GM18507 (cell line): ENCODE measurements at regions not wholly inside any gene's neighbourhood (a gene's known extent, or its start where the extent isn't known, plus 50 kb on each side); places are given as distances from the start of the nearest gene placed in this dataset.

Source experiments
- DNase-seq: peaks from one replicate; pipeline ENCODE4 v3.0.0; 2011; ENCODE audit warnings: low read depth; ENCODE audit not compliant: insufficient read length; ENCODE audit errors: extremely low spot score
- FAIRE-seq: peaks from 2 replicates; lab custom pipeline; 2011; peaks lifted over from hg19 to GRCh38; lab: Jason Lieb, UNC

- FAIRE-seq (no peak), DNase-seq (no peak)
Observed at GRCh38 chr18:37986665-37987064, 421.1 kb upstream of the CELF4 start.

GRCh38 chr18:37985126-37985525 is 419.5 kb upstream of the CELF4 start:
- no peak for DNase-seq
- FAIRE-seq, result no peak

GRCh38 chr18:37980556-37980955 is 415.0 kb upstream of the CELF4 start:
- no peak for DNase-seq
- FAIRE-seq, result no peak

DNA sequence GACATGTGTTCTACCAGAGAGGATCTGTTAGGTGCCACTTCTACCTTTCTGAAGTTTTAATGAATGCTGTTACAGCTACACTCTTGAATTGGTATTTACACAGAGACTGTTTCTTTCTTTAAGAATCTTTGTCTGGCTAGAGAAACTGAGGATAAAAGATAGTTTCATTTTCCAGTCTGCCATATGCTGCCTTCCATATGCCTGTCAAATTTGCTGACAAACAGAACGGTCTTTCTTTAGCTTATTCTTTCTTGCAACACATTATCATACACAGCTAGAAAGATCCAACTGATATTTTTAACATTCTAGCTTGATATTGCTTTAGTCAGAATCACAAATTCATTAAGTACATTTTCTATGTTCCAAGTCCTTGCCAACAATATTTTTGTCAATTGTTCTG is 409.8 kb upstream of the CELF4 start:
- DNase-seq (no peak), FAIRE-seq (no peak)

DNA sequence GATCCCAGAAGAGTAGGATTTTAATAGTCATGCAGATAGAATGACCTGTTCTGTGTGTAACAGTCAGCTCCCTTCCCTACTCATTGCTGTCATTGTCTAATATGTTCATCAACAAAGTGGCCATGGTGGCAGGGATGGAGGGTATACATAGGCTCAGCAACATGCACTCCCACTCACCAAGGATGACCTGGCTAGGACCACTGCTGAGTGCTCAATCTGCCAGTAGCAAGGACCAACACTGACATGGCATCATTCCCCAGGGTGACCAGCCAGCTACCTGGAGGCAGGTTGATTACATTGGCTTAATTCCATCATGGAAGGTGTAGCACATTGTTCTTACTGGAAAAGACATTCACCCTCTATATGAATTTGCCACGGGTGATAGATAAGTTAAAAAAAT is 401.7 kb upstream of the CELF4 start:
- FAIRE-seq, result no peak
- no peak for DNase-seq

GRCh38 chr18:37965572-37965970 is 400.0 kb upstream of the CELF4 start:
- DNase-seq, result no peak
- no peak for FAIRE-seq

- FAIRE-seq (no peak), DNase-seq (no peak)
Observed at GRCh38 chr18:37964885-37965571, 399.4 kb upstream of the CELF4 start.

DNA sequence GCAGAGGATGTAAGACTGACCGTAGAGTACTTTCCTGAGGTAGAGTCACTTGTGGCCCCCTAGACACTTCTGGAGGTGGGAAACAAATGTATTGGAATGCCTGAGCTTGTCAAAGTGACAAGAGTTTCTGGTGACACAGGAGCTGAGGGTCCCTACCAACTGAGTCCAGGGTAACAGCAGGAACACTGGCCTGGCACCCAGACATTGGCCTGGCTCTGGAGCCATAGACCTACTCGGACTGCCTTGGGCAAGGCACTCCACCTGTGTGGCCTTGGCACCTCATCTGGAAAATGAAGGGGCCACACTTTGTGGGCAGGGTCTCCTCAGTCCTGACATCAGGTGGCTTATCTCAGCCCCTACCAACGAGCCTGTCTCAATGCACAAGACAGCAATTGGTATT is 398.2 kb upstream of the CELF4 start:
- no peak for FAIRE-seq
- DNase-seq, result no peak

- FAIRE-seq (no peak), DNase-seq (no peak)
Observed at GRCh38 chr18:37962316-37962966, 396.8 kb upstream of the CELF4 start.

GRCh38 chr18:37958499-37958898 is 392.9 kb upstream of the CELF4 start:
- FAIRE-seq, result no peak
- DNase-seq, result no peak

GRCh38 chr18:37956902-37957301 is 391.3 kb upstream of the CELF4 start:
- DNase-seq (no peak), FAIRE-seq (no peak)

DNA sequence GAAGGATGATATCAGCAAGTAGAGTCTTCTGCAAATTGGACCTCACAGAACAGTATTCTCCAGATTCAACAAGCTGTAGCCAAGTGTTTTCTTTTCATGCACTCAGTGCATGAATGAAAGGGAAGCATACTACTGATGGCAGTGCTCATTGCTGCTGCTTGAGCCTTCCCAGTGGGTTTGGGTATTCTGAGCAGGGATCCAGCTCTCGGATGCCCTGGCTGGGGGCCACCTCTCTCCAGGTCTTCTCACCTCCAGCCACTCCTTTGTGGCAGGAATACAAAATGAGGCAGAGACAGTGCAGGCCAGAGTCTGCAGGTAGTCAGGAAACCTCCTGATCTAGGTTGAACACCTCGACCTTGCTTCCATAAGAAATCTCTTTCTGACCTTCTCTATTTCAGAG is 390.4 kb upstream of the CELF4 start:
- no peak for FAIRE-seq

GRCh38 chr18:37955201-37955600 is 389.6 kb upstream of the CELF4 start:
- DNase-seq (no peak), FAIRE-seq (no peak)

More for the DNA sequence above, 390.4 kb upstream of the CELF4 start:
- no peak for DNase-seq

DNA sequence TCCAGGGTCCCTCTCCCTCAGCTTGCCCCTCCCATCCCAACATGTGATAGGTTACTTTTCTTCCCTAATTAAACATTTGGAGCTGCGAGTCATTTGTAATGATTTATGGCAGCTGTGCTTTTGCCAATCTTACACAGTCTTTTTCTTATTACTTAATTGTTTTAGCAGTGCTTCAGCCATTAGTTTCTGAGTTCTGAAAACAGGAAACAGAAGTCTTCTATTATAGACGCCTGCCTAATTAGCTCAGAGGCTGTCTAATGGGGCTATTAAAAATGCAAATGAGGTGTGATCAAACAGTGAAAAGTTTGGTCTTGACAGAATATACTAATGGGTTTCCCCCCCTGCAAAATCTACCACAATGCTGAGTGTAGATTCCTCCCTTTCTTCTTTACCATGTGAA is 388.3 kb upstream of the CELF4 start:
- FAIRE-seq (no peak), DNase-seq (no peak)

DNA sequence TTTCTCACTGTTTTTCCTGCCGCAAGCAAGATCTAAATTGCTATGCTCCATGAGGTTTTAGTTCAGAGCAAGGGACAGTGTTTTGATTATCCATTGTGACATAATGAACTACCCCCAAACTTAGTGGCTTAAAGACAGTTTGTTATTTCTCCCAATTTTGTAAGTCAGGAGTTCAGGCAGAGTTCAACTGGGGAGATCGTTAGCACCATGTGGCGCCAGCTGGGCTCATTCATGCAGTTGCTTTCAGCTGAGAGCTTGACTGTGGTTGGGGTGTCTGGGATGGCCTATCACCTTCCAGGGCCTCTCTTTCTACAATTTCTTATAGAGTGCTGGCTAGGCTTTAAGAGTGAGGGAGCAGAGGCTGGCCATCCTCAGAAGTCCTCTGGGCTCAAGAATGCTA is 382.9 kb upstream of the CELF4 start:
- DNase-seq (no peak), FAIRE-seq (no peak)

DNA sequence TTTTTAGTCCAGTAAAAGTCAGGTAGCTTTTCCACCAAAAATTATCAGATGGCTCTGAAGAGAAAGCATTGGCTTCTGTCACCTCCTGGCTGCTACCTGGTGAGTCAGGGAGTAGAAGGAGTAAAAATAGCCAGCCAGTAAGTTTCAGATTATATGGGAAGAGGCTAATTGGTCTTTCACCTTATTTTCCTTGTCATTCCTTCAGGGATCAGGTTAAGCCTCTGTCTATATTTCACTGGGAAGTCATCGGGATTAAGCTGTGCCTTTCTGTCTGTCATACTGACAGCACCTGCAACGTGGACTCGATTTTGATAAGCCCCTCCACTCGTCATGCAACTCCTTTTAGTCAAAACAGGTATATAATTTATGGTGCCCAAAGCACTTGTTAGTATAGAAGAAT is 380.7 kb upstream of the CELF4 start:
- DNase-seq (no peak), FAIRE-seq (no peak)

GRCh38 chr18:37944700-37945270 is 379.2 kb upstream of the CELF4 start:
- DNase-seq, result no peak
- no peak for FAIRE-seq

DNA sequence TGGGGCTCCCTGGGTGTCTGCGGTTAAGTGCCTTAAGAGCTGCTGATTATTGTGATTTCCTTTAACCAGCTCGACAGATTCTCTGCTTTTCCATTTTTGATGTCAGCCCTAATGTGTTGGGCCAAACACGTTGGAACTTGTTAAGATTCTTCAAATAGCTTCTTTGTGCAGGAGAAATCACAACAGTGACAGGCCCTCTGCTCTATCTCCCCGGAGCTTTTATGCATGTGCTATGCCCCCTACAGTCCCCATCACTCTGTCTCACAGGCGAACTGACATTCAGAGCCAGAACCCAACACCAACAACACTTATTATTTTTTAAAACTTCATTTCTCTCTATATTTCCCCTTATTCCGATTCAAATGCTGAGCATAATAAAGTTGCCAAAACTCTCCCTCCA is 371.7 kb upstream of the CELF4 start:
- FAIRE-seq, result no peak
- DNase-seq, result no peak

- no peak for FAIRE-seq
- no peak for DNase-seq
Observed at GRCh38 chr18:37935086-37935485, 369.5 kb upstream of the CELF4 start.

DNA sequence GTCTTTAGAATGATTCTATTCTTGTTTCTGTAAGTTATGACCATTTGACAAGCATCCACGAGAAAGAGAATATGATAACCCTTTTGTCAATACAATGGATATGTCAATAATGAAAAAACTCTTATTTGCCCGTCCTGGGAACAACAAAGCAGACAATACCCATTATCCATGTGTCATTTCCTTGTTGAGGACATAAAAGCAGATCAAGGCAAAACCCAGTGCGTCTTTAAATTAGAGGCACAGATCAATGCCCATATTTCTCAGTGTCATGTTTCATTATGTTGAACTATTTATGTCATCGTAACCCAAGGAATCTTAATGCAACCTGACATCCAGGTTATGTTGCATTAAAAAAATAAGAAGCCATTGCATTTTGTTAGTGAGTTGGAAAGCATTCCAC is 365.0 kb upstream of the CELF4 start:
- no peak for FAIRE-seq
- DNase-seq, result no peak

GRCh38 chr18:37922162-37922561 is 356.6 kb upstream of the CELF4 start:
- DNase-seq (no peak), FAIRE-seq (no peak)
